ENCODE measurements at regions not wholly inside any gene's neighbourhood (a gene's known extent, or its start where the extent isn't known, plus 50 kb on each side); places are given as distances from the start of the nearest gene placed in this dataset.

DNA sequence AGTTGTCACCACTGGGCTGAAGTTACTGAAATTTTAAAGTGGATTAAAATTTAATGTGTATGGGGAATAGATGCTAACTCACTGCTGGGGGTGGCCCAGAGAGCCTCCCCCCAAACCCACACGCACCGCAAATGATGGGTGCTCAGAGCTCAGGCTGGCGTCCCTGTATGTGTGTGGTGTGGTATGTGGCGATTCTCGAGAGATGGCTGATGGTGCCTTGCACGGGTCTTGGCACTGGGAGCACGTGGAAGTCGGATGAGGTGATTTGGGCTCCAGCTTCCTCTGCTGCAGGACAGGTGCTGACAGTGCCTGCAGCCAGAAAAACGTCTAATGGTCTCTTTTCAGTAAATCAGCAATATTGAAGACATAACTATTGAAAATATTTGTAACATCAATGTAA lies 1473.3 kb downstream of the TBC1D22A start:
- no peak overlapping the region for H3K4me3 ChIP-seq (ENCODE audit: low read depth, low read length)
- TF ChIP-seq, protein P1, sequence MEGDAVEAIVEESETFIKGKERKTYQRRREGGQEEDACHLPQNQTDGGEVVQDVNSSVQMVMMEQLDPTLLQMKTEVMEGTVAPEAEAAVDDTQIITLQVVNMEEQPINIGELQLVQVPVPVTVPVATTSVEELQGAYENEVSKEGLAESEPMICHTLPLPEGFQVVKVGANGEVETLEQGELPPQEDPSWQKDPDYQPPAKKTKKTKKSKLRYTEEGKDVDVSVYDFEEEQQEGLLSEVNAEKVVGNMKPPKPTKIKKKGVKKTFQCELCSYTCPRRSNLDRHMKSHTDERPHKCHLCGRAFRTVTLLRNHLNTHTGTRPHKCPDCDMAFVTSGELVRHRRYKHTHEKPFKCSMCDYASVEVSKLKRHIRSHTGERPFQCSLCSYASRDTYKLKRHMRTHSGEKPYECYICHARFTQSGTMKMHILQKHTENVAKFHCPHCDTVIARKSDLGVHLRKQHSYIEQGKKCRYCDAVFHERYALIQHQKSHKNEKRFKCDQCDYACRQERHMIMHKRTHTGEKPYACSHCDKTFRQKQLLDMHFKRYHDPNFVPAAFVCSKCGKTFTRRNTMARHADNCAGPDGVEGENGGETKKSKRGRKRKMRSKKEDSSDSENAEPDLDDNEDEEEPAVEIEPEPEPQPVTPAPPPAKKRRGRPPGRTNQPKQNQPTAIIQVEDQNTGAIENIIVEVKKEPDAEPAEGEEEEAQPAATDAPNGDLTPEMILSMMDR (IDR thresholded peaks at IDR 0.05; ENCODE audit: control insufficient read depth, extremely low read depth, insufficient read depth): no peak
- no peak for DNase-seq (ENCODE audit: low read depth)

DNA sequence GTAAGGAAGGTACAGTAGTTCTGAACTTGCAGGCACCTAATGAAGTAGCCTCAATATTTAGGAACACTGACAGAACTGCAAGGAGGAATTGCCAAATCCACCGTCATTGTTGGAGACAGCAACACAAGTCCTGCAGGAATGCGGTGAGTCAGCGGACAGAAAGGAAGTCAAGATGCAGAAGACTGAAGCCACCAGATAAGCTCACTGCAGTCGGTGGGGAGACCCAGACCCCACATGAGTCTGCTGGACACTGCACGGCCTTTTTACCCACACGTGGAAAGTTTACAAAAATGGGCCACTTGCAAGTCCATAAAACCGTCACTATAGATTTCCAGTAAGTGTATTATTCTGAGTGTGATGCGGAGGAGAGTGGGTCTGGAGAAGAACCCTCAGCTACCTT lies 1471.6 kb downstream of the TBC1D22A start:
- TF ChIP-seq, protein P1 (IDR thresholded peaks at IDR 0.05; ENCODE audit: control insufficient read depth, extremely low read depth, insufficient read depth): no peak
- H3K4me3 ChIP-seq (ENCODE audit: low read depth, low read length): no peak overlapping the region
- no peak for DNase-seq (ENCODE audit: low read depth)

DNA sequence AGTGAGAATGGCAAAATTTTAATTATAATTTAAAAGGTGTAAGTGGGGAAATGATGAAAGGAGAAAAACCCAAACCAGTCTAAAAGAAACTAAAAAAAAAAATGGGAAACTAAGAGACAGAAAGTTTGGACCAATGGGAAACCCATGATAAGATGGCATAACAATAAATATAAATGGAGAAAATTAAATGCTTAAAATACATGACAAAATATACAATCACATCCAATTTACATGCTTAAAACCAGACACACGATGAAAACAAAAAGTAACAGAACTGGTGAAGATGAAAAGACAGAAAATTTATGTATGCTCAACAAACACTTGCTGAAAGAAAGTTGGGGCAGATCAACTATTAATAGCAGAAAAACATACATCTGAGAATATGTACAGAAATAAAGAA lies 1471.1 kb downstream of the TBC1D22A start:
- DNase-seq (ENCODE audit: low read depth): no peak
- TF ChIP-seq, protein P1 (IDR thresholded peaks at IDR 0.05; ENCODE audit: control insufficient read depth, extremely low read depth, insufficient read depth): no peak
- no peak overlapping the region for H3K4me3 ChIP-seq (ENCODE audit: low read depth, low read length)

DNA sequence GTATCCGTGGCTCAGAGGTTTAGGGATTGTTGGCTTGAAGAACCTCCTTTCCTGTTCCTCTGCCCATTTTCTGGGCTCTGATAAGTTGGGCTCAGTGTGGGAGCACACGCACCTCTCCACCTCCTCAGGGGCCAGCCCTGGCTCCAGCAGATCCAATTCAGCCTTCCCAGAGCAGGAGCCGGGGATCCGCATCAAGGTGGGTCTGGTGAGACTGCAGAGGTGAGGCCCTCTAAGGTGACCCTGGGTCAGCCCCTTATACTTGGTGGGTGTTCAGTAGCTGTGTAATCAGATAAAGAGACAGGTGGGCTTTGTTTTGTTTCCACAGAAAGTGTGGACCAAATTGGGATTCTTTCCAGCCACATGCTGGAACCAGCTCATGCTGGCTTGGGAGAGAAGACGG lies 1466.0 kb downstream of the TBC1D22A start:
- no peak for DNase-seq (ENCODE audit: low read depth)
- TF ChIP-seq, protein P1 (IDR thresholded peaks at IDR 0.05; ENCODE audit: control insufficient read depth, extremely low read depth, insufficient read depth): no peak
- no peak overlapping the region for H3K4me3 ChIP-seq (ENCODE audit: low read depth, low read length)

DNA sequence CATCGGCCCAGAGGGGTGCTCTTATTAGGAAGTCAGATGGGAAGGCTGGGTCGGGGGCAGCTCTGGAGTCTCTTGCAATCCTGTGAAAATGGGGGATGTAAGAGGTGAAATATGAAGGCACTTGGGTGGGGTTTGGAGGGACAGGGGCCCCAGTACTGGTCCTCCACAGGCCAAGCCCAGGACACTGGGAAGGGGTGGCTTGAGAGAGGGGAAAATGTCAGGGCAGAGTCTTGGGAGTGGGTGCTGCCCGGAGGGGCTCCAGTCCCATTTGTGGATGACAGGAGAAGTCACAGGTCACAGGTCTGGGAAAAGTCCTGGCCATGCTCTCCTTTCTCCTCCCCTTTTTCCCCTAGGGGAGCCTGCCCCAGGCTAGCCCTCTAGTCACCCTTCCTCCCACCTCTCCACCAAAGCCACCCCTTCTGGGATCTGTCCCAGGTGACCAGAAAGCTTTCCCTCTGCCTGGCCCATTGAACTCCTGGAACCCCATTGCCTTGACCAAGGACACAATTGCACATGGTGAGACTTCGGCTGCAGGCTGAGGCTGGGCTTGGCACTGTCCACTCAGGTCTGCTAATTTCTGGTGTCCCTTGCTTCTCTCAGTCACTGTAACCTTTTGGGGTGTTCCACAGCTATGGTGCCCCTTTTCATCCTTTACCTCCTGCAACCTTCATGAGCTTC lies 1465.0 kb downstream of the TBC1D22A start:
- TF ChIP-seq, protein P1 (IDR thresholded peaks at IDR 0.05; ENCODE audit: control insufficient read depth, extremely low read depth, insufficient read depth): no peak

DNA sequence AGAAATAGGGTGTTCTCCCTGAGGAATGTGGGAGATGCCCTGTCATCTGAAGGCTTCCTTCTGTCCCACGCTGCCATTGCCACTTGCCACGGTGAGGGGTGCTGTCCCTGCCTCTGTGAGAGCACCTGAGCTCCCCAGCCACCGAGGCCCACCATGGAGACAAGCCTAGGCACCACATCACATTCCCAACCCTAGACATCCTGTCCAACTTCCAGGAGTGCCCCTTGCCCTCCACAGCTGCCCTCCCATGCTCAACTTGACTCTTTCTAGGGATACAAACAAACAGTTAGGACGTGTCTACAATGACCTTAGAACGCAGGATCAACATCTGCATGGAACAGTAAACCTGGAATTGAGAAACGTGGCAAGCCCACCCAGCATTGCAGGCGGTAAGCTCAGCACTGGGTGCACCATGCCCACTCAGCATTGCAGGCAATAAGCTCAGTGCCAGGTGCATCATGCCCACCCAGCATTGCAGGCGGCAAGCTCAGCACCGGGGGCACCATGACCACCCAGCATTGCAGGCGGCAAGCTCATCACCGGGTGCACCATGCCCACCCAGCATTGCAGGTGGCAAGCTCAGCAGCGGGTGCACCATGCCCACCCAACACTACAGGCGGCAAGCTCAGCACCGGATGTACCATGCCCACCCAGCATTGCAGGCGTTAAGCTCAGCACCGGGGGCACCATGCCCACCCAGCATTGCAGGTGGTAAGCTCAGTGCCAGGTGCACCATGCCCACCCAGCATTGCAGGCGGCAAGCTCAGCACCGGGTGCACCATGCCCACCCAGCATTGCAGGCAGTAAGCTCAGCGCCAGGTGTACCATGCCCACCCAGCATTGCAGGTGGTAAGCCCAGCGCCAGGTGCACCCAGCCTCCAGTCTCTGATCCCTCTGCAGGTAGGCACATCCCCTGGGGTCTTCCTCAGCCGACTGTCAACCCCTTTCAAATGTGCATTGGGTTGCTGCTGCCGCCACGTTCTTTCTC lies 1463.9 kb downstream of the TBC1D22A start:
- DNase-seq (ENCODE audit: low read depth): no peak
- TF ChIP-seq, protein P1 (IDR thresholded peaks at IDR 0.05; ENCODE audit: control insufficient read depth, extremely low read depth, insufficient read depth): no peak
- no peak overlapping the region for H3K4me3 ChIP-seq (ENCODE audit: low read depth, low read length)

More for the DNA sequence above, 1465.0 kb downstream of the TBC1D22A start:
- DNase-seq (ENCODE audit: low read depth): no peak
- H3K4me3 ChIP-seq (ENCODE audit: low read depth, low read length): no peak overlapping the region
